ENCODE measurements at regions not wholly inside any gene's neighbourhood (a gene's known extent, or its start where the extent isn't known, plus 50 kb on each side); places are given as distances from the start of the nearest gene placed in this dataset.

GRCh38 chr2:221283896-221284545, 288.1 kb downstream of the EPHA4 start:
- TF ChIP-seq, protein P1, sequence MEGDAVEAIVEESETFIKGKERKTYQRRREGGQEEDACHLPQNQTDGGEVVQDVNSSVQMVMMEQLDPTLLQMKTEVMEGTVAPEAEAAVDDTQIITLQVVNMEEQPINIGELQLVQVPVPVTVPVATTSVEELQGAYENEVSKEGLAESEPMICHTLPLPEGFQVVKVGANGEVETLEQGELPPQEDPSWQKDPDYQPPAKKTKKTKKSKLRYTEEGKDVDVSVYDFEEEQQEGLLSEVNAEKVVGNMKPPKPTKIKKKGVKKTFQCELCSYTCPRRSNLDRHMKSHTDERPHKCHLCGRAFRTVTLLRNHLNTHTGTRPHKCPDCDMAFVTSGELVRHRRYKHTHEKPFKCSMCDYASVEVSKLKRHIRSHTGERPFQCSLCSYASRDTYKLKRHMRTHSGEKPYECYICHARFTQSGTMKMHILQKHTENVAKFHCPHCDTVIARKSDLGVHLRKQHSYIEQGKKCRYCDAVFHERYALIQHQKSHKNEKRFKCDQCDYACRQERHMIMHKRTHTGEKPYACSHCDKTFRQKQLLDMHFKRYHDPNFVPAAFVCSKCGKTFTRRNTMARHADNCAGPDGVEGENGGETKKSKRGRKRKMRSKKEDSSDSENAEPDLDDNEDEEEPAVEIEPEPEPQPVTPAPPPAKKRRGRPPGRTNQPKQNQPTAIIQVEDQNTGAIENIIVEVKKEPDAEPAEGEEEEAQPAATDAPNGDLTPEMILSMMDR (IDR thresholded peaks at IDR 0.05): no peak
- no peak for TF ChIP-seq POLR2A (IDR thresholded peaks at IDR 0.05)
